ENCODE measurements at regions not wholly inside any gene's neighbourhood (a gene's known extent, or its start where the extent isn't known, plus 50 kb on each side); places are given as distances from the start of the nearest gene placed in this dataset.

GRCh38 chr3:99114565-99115291 is 213.2 kb upstream of the DCBLD2 start:
- Histone ChIP-seq H3K36me3 (ENCODE audit: insufficient read depth, low read length) (no peaks in the 10 kb centered on the region), H3K9ac (ENCODE audit: low read length) (no peak overlapping the region), H3K9me3 (ENCODE audit: low read length) (no peaks in the 10 kb centered on the region), H3K4me2 (ENCODE audit: low read length) (no peak overlapping the region), H3K27me3 (ENCODE audit: insufficient read depth, low read depth, low read length) (no peaks in the 10 kb centered on the region), H3K9me2 (ENCODE audit: insufficient read depth, low read length) (no peaks in the 10 kb centered on the region), H2AFZ (ENCODE audit: low read depth, low read length) (no peak overlapping the region), H3K27ac (ENCODE audit: low read length) (no peak overlapping the region), H4K20me1 (ENCODE audit: insufficient read depth) (no peaks in the 10 kb centered on the region), H3K79me2 (replicated peaks; ENCODE audit: insufficient read depth, low read length) (no peaks in the 10 kb centered on the region), H3K4me3 (ENCODE audit: low read length) (no peak overlapping the region), H3F3A (ENCODE audit: insufficient read depth, low read length, poor library complexity, severe bottlenecking) (no peaks in the 10 kb centered on the region)
- no peak for TF ChIP-seq RAD21 (conservative IDR thresholded peaks at IDR 0.05)
- TF ChIP-seq MXI1 (conservative IDR thresholded peaks at IDR 0.05; ENCODE audit: poor library complexity, severe bottlenecking) = no peak
- no peak for TF ChIP-seq SMC3 (conservative IDR thresholded peaks at IDR 0.05; ENCODE audit: poor library complexity)
- TF ChIP-seq POLR2AphosphoS5 (IDR thresholded peaks at IDR 0.05) = no peak
- no peak for TF ChIP-seq CTCF (IDR thresholded peaks at IDR 0.05; ENCODE audit: poor library complexity, severe bottlenecking)
- TF ChIP-seq TAF1 (IDR thresholded peaks at IDR 0.05; ENCODE audit: low read depth) = no peak
- no peak for TF ChIP-seq EZH2 (IDR thresholded peaks at IDR 0.05; ENCODE audit: borderline replicate concordance, insufficient read depth, low read length, poor library complexity, severe bottlenecking)
- TF ChIP-seq EP300 (conservative IDR thresholded peaks at IDR 0.05; ENCODE audit: poor library complexity, severe bottlenecking) = no peak
- TF ChIP-seq REST (IDR thresholded peaks at IDR 0.05; ENCODE audit: borderline replicate concordance) = no peak

GRCh38 chr3:99111235-99111634 is 209.7 kb upstream of the DCBLD2 start:
- Histone ChIP-seq H3K27me3 (ENCODE audit: insufficient read depth, low read depth, low read length) (no peaks in the 10 kb centered on the region), H3K4me3 (ENCODE audit: low read length) (no peak overlapping the region), H3K36me3 (ENCODE audit: insufficient read depth, low read length) (no peaks in the 10 kb centered on the region), H2AFZ (ENCODE audit: low read depth, low read length) (no peak overlapping the region), H3K9ac (ENCODE audit: low read length) (no peak overlapping the region), H3K9me2 (ENCODE audit: insufficient read depth, low read length) (no peaks in the 10 kb centered on the region), H3K4me2 (ENCODE audit: low read length) (no peak overlapping the region), H3K9me3 (ENCODE audit: low read length) (no peaks in the 10 kb centered on the region), H4K20me1 (ENCODE audit: insufficient read depth) (no peaks in the 10 kb centered on the region), H3K79me2 (replicated peaks; ENCODE audit: insufficient read depth, low read length) (no peaks in the 10 kb centered on the region), H3F3A (ENCODE audit: insufficient read depth, low read length, poor library complexity, severe bottlenecking) (no peaks in the 10 kb centered on the region), H3K27ac (ENCODE audit: low read length) (no peak overlapping the region)
- TF ChIP-seq POLR2AphosphoS5 (IDR thresholded peaks at IDR 0.05) (no peak), SMC3 (conservative IDR thresholded peaks at IDR 0.05; ENCODE audit: poor library complexity) (no peak), REST (IDR thresholded peaks at IDR 0.05; ENCODE audit: borderline replicate concordance) (no peak), EZH2 (IDR thresholded peaks at IDR 0.05; ENCODE audit: borderline replicate concordance, insufficient read depth, low read length, poor library complexity, severe bottlenecking) (no peak), EP300 (conservative IDR thresholded peaks at IDR 0.05; ENCODE audit: poor library complexity, severe bottlenecking) (no peak), CTCF (IDR thresholded peaks at IDR 0.05; ENCODE audit: poor library complexity, severe bottlenecking) (no peak), MXI1 (conservative IDR thresholded peaks at IDR 0.05; ENCODE audit: poor library complexity, severe bottlenecking) (no peak), TAF1 (IDR thresholded peaks at IDR 0.05; ENCODE audit: low read depth) (no peak), RAD21 (conservative IDR thresholded peaks at IDR 0.05) (no peak)

Measured in neural cell (in vitro differentiated cells).